Superior temporal gyrus (tissue), 1 donor: ENCODE measurements at regions not wholly inside any gene's neighbourhood (a gene's known extent, or its start where the extent isn't known, plus 50 kb on each side); places are given as distances from the start of the nearest gene placed in this dataset.

Experiments used
- DNase-seq: peaks from one replicate; pipeline ENCODE4 v3.0.0-alpha.2; 2016; ENCODE audit errors: extremely low spot score

DNA sequence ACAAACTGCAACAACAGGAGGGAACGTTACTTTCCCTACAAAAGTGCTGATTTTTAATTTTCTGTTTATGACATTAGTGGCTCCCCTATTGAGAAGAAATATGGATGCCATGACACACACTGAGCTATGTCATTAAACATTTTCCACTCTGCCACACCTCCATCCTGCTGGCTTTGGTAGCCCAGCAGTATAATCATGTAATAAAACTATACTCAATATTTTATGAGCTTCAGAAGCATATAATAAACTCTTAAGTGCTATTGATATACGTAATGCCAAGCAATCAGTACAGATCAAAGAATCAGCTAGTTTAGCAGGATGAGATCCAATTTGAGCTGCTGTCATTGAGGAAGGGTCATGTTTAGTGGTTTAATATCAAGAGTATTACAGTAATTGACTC is 141.3 kb upstream of the LRRC7 start:
- no peak for DNase-seq

DNA sequence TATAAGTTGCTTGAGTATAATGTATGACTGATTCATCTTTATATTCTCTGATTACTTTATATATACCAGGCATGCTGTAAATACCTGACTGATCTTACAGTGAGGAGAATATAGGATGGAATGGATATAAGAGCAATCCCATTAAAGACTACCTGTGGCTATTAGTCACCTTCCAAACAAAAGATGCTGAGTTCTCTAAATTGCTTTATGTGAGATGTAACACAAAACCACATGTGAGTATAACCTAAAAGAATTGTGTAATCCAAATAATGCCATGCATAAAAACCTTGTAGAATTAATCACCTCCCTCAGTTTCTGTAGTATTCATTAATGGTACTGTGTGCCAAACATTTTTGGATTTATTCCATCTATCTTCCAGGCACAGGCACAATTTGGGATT is 134.6 kb upstream of the LRRC7 start:
- DNase-seq = no peak

DNA sequence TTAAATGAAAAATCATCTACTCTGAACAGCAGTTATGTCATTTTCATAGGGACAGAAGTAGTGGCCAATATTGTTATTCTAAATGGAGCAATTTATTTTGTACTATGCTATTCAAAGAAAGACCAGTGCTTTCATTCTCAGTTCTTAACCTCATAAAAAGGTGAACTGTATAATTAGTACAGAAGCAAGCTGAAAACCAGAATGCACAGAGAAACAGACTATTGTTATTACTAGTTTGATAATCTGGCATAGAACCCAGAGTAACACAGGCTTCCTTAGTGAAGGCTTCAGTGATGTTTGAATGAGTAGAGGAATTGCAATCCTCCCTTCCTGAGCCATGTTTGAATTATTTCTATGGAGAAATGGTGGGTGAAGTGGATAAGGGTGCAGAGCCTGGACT is 131.6 kb upstream of the LRRC7 start:
- no peak for DNase-seq

DNA sequence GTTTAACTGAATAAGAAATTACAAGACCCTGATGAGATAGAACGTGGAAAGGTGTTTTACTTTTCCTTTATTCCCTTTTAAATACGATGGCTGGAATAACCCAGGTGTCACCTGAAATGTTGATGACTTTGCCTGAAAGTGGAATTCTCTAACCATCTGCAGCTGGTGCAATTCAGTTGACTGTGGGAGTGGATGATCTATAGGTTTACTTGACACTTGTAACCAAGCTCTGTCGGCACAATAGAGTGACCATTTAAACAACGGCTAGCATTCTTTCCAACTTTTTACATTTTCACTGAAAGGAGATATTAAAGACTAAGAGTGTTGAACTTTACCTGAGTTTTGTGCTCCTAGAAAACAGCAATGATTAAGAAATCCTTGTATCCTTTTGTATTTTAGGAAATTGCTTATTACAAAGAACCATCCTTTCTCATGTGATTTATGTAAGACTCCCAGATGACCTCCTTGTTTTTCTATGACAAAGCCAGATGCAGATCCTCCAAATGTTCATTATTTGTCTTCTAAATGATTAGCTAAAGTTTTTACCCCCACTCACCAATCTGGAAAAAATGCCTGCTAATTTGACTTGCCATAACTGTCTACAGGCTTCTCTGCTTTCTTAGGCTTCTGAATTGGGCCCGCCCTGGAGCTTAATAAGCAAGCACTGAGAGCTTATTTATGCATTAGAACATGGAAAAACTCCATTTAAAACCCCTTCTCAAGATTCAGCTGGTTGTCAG is 129.5 kb upstream of the LRRC7 start:
- DNase-seq = no peak

GRCh38 chr1:69441496-69441895 is 126.2 kb upstream of the LRRC7 start:
- DNase-seq = no peak

DNA sequence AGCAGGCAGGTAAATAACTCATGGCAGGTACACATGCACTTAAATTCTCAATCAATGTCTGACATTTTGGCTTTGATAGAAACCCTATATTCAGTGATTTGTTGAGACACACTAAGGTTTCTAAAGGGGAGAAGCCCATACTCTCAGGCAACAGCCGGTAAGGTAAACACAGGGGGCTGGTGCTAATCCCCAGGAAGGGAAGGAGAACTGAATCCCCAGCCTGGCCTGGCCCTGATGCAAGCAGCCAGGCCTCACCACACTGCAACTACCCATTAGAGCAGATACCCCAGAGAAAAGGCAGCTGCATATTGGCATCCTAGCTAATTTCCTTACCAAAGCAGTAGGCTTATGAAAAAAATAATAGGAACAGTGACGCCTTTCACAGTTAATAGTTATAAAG is 116.5 kb upstream of the LRRC7 start:
- DNase-seq = no peak

- DNase-seq = no peak
Measured at GRCh38 chr1:69455718-69456117, 112.0 kb upstream of the LRRC7 start.

DNA sequence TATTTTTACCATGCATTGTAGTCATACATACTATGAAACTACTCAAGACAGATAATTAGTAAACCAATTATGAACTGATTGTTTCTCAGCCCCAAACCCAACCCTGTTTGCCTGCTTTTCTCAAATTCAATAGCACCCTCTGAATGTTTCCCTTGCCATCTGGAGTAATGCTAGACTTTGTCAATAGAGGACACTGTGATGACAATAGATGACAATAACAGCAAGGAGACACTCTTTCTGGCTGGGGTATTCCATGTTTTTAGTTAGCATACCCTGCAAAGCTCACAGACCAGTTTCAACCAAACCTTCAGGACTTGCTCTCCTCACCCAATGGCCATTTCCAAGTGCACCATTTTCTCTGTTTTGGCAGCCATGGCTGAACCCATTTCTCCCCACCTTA is 108.5 kb upstream of the LRRC7 start:
- no peak for DNase-seq

- no peak for DNase-seq
Measured at GRCh38 chr1:69475021-69475420, 92.7 kb upstream of the LRRC7 start.

DNA sequence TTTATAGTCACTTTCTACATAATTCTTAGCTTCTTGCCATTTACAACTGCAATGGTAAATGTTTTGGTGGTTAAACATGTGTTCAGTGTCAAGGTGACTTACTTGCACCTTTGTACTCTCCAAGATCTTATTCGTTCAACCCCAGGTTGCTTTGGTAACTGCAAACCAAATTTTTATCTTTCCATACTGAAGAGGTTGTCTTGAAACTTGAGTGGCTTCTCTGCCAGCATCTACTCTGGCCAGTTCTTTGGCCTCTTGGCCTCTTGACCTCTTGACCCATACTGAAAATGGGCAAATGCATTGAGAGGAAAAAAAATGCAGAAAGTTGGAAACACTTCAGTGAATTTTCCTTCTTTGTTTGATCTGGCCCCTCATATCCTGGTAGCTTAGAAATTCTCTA is 88.0 kb upstream of the LRRC7 start:
- no peak for DNase-seq

DNA sequence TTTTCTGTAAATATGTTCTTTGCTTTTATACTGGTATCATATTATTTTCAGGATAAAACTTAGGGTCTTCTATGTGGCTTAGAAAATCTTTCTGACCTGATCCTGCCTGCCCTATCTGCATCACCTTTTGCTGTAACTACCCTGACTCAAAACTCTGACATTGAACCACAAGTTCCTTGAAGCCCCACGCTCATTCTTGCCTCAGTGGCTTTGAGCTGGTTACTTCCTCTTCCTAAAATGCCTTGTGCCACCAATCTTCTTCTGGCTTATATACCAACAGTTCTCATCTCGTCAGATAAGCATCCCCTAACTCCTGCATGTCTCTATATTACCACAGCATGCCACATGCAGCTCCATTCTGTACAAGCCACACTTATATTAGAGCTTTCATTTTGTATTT is 84.5 kb upstream of the LRRC7 start:
- DNase-seq = no peak

- DNase-seq = no peak
Measured at GRCh38 chr1:69485616-69486015, 82.1 kb upstream of the LRRC7 start.

- DNase-seq = no peak
Measured at GRCh38 chr1:69491416-69491815, 76.3 kb upstream of the LRRC7 start.

DNA sequence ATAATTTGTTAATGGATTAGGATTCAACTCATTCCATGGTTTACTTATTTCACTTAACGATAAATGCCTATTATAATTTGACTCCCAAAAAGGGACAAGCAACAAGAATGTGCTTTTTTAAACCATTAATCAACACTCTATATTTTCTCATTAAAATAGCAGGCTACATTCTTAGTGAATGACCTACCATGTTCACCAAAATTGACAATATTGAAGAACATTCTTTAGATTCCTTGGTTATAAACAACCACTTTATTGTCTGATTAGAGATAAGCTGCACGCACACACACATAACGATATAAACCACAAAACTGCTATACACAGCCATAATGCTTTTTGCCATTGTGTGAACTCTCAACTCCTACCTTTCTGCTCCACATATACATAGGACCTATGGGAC is 75.4 kb upstream of the LRRC7 start:
- DNase-seq = no peak

- no peak for DNase-seq
Measured at GRCh38 chr1:69494221-69494620, 73.5 kb upstream of the LRRC7 start.

DNA sequence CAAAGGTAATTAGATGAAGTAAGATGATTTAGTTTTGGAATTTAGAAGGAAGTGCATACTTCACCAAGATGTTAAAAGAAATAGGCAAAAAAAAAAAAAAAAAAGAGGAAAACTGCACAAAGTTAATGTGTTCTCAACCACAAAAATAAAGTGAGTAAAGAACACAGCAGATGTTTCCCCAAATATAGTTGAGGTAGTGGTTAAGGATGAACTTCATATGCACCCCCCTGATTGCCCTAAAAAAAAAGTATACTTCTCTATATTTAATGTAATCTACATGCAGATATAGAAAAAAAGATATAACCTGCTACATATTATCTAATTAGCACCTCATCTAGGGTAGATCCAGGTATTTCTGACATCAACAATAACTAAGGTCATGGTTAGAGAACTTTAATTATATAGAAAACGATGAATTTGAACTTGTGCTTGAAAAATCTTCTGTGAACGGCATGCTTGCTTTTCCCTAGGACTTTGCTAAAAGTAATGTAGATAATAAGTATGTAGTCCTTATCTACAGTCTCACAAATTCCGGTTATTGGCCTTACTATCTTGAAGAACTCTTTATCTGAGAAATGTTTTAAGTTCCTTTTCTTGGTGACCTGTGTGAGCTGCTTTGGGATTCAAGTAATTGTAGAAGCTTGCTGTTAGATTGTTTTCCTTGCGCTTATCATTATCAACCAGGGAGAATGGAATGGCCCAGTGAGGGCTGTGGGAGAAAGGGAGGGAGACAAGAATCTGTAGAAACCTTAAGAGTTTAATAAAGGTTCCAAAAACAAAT is 70.1 kb upstream of the LRRC7 start:
- no peak for DNase-seq

GRCh38 chr1:69498711-69499110 is 69.0 kb upstream of the LRRC7 start:
- DNase-seq = no peak

DNA sequence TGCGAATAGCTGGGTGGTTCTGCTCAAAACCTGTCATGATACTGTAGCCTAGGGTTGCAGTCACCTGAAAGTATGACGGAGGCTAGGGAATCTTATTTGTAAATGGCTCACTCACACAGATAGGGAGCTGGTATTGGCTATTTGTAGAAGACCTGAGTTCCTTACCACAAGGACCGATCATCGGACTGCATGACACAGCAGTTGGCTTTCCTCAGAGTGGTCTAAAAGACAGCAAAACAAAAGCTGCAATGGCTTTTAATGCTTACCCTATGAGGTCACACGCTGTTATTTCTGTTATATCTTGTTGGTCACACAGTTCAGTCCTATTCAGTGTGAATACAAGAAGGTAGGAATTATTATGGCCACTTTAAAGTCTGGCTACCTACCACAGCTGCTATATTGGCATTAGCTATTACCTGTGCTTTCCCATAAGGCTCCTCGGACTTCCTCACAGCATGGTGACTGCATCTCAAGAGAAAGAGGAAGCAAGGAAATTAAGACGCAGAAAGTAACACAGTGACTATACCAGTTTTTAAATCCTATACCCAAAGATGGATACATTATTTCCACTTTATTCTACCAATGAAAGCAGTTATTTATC is 68.4 kb upstream of the LRRC7 start:
- DNase-seq = no peak

GRCh38 chr1:69502991-69503390 is 64.7 kb upstream of the LRRC7 start:
- no peak for DNase-seq

- DNase-seq = no peak
Measured at GRCh38 chr1:69504730-69505252, 62.9 kb upstream of the LRRC7 start.

DNA sequence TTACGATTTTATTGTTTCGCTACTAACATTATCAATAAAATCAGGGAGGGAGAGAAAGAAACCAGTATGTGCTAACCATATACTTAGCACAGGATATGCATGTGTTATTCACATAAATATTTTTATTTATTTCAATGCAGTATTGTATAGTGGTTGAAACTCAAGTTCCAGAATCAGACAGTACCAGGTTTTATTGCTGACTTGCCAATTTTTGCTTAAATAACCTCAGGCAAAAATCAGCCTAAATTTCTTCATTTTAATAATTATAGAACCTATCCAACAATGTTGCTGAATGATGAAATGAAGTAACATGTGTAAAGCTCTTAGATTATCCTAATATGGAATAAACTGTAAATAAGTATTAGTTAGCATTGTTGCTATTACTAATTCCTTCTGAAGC is 61.4 kb upstream of the LRRC7 start:
- DNase-seq = no peak

GRCh38 chr1:69506721-69507120 is 61.0 kb upstream of the LRRC7 start:
- no peak for DNase-seq

GRCh38 chr1:69510026-69510425 is 57.7 kb upstream of the LRRC7 start:
- no peak for DNase-seq
